NCI-H2029 treated with DMSO at 0.1 percent for 48 hours (cell line): ENCODE measurements at regions not wholly inside any gene's neighbourhood (a gene's known extent, or its start where the extent isn't known, plus 50 kb on each side); places are given as distances from the start of the nearest gene placed in this dataset.
A peak's percentile ranks its signal among the peaks of the same experiment; 100 is the strongest.
"Not testable (repeated sequence)": the region's sequence is repeated elsewhere in the genome, so short reads cannot be mapped to it uniquely, and the experiment has no call there.

ENCODE experiments used
- DNase-seq: peaks from one replicate; lab custom pipeline; 2025; lab: John Stamatoyannopoulos, UW

GRCh38 chr18:41693008-41693407, 262.0 kb upstream of the PIK3C3 start:
- DNase-seq = no peak

GRCh38 chr18:41690332-41691127, 264.5 kb upstream of the PIK3C3 start:
- DNase-seq = no peak

- DNase-seq = no peak
Measured at GRCh38 chr18:41687138-41687537, 267.9 kb upstream of the PIK3C3 start.

GRCh38 chr18:41681138-41681880, 273.7 kb upstream of the PIK3C3 start:
- DNase-seq = no peak

- DNase-seq = no peak
Measured at GRCh38 chr18:41674506-41674905, 280.5 kb upstream of the PIK3C3 start.

GRCh38 chr18:41666231-41666630, 288.8 kb upstream of the PIK3C3 start:
- DNase-seq = no peak

GRCh38 chr18:41665210-41665609, 289.8 kb upstream of the PIK3C3 start:
- DNase-seq = no peak

- no peak for DNase-seq
Measured at GRCh38 chr18:41660654-41661053, 294.4 kb upstream of the PIK3C3 start.

- no peak for DNase-seq
Measured at GRCh38 chr18:41659438-41660130, 295.4 kb upstream of the PIK3C3 start.

- no peak for DNase-seq
Measured at GRCh38 chr18:41657189-41657588, 297.8 kb upstream of the PIK3C3 start.

GRCh38 chr18:41655074-41655473, 300.0 kb upstream of the PIK3C3 start:
- DNase-seq = no peak

- DNase-seq = no peak
Measured at GRCh38 chr18:41647914-41648313, 307.1 kb upstream of the PIK3C3 start.

GRCh38 chr18:41646915-41647620, 308.0 kb upstream of the PIK3C3 start:
- no peak for DNase-seq

GRCh38 chr18:41645589-41646360, 309.3 kb upstream of the PIK3C3 start:
- peak; percentile 34 for DNase-seq

GRCh38 chr18:41644466-41644865, 310.6 kb upstream of the PIK3C3 start:
- DNase-seq = no peak

- no peak for DNase-seq
Measured at GRCh38 chr18:41643427-41643826, 311.6 kb upstream of the PIK3C3 start.

GRCh38 chr18:41642756-41643155, 312.3 kb upstream of the PIK3C3 start:
- no peak for DNase-seq

GRCh38 chr18:41639218-41639617, 315.8 kb upstream of the PIK3C3 start:
- no peak for DNase-seq

- not testable (repeated sequence) for DNase-seq
Measured at GRCh38 chr18:41631723-41632285, 323.2 kb upstream of the PIK3C3 start.

- no peak for DNase-seq
Measured at GRCh38 chr18:41630232-41630886, 324.7 kb upstream of the PIK3C3 start.
